ENCODE measurements at regions not wholly inside any gene's neighbourhood (a gene's known extent, or its start where the extent isn't known, plus 50 kb on each side); places are given as distances from the start of the nearest gene placed in this dataset.

- no peak overlapping the region for H3K4me2 ChIP-seq
- WGBS (ENCODE audit: low lambda C conversion rate), result 24% methylated on average over 2 of the region's 2 CpGs
- no peaks in the 10 kb centered on the region for H4K20me1 ChIP-seq (ENCODE audit: insufficient read depth)
- ChIA-PET POLR2A (no interaction called here), CTCF (interaction anchor here (0.6 to 1.4 kb wide), 7 partner anchors 63 to 1072 kb away, joined by 3 to 5 read pairs (median 3); no protein-coding TSS in a partner anchor)
- no peak overlapping the region for H3K27ac ChIP-seq (ENCODE audit: low read depth in 2 of 2, low read length in 1 of 2)
- no peaks in the 10 kb centered on the region for H3F3A ChIP-seq (replicated peaks; ENCODE audit: insufficient read depth)
- no peaks in the 10 kb centered on the region for H3K79me2 ChIP-seq (ENCODE audit: insufficient read depth)
- no peaks in the 10 kb centered on the region for H3K9me2 ChIP-seq
- H3K9ac ChIP-seq, result no peak overlapping the region
- H3K27me3 ChIP-seq (ENCODE audit: insufficient read depth), result no peaks in the 10 kb centered on the region
- H3K4me1 ChIP-seq (ENCODE audit: control insufficient read depth in 1 of 2, insufficient read depth in 2 of 2, low read depth in 1 of 2, low read length in 1 of 2), result peaks cover 0 to 8% of the 10 kb centered on the region in 2 experiments; a peak in 3 of 4 replicates
- H3K4me3 ChIP-seq (ENCODE audit: low read depth in 2 of 2, low read length in 1 of 2), result no peak overlapping the region
- TF ChIP-seq USF2 (IDR thresholded peaks at IDR 0.05; ENCODE audit: borderline replicate concordance, low read depth, low read length) (no peak), MAX (IDR thresholded peaks at IDR 0.05; ENCODE audit: low read depth) (no peak), TEAD4 (IDR thresholded peaks at IDR 0.05; ENCODE audit: borderline replicate concordance, insufficient read depth) (no peak), RFX5 (IDR thresholded peaks at IDR 0.05; ENCODE audit: low read length) (no peak), POLR2AphosphoS5 (IDR thresholded peaks at IDR 0.05; ENCODE audit: low read depth, low read length) (no peak), SMC3 (IDR thresholded peaks at IDR 0.05; ENCODE audit: low read depth, low read length) (no peak), ELF1 (IDR thresholded peaks at IDR 0.05) (no peak), REST (IDR thresholded peaks at IDR 0.05; ENCODE audit: low read depth, low read length) (no peak), CTCF (IDR thresholded peaks at IDR 0.05) (no peak), PBX3 (IDR thresholded peaks at IDR 0.05) (no peak), RXRA (IDR thresholded peaks at IDR 0.05; ENCODE audit: borderline replicate concordance, low read depth) (no peak), TCF12 (IDR thresholded peaks at IDR 0.05) (no peak), FOSL2 (IDR thresholded peaks at IDR 0.05; ENCODE audit: borderline replicate concordance, low read depth) (no peak), JUND (IDR thresholded peaks at IDR 0.05) (no peak), FOXJ3 (CRISPR knock-in tag; IDR thresholded peaks at IDR 0.05) (no peak)
- no peaks in the 10 kb centered on the region for H3K36me3 ChIP-seq (replicated peaks in 1 of 2; ENCODE audit: control insufficient read depth in 1 of 2, insufficient read depth in 2 of 2, low read length in 1 of 2)
- no peak overlapping the region for H2AFZ ChIP-seq (ENCODE audit: low read depth)
- H3K9me3 ChIP-seq, result no peaks in the 10 kb centered on the region
- no peak for DNase-seq
These were observed 134.9 kb upstream of the CPNE8 start for GRCh38 chr12:39040275-39040674.

All from SK-N-SH (cell line).